NCI-H187 treated with DMSO at 0.1 percent for 48 hours (cell line): ENCODE measurements at regions not wholly inside any gene's neighbourhood (a gene's known extent, or its start where the extent isn't known, plus 50 kb on each side); places are given as distances from the start of the nearest gene placed in this dataset.

Experiments
- DNase-seq: peaks from one replicate; lab custom pipeline; 2025; lab: John Stamatoyannopoulos, UW

GRCh38 chr7:144960763-144961162, 124.9 kb upstream of the TPK1 start:
- DNase-seq, result no peak

- DNase-seq, result no peak
Observed at GRCh38 chr7:144957998-144958397, 122.1 kb upstream of the TPK1 start.

GRCh38 chr7:144955422-144955821, 119.6 kb upstream of the TPK1 start:
- DNase-seq, result no peak

GRCh38 chr7:144941127-144941526, 105.3 kb upstream of the TPK1 start:
- DNase-seq, result no peak

- no peak for DNase-seq
Observed at GRCh38 chr7:144937199-144937598, 101.3 kb upstream of the TPK1 start.

- no peak for DNase-seq
Observed at GRCh38 chr7:144936314-144936713, 100.5 kb upstream of the TPK1 start.

- no peak for DNase-seq
Observed at GRCh38 chr7:144910411-144910810, 74.6 kb upstream of the TPK1 start.

- no peak for DNase-seq
Observed at GRCh38 chr7:144908943-144909556, 73.2 kb upstream of the TPK1 start.

GRCh38 chr7:144908324-144908723, 72.5 kb upstream of the TPK1 start:
- no peak for DNase-seq

GRCh38 chr7:144907577-144907976, 71.7 kb upstream of the TPK1 start:
- DNase-seq, result no peak

- no peak for DNase-seq
Observed at GRCh38 chr7:144903201-144903600, 67.3 kb upstream of the TPK1 start.

GRCh38 chr7:144892761-144893160, 56.9 kb upstream of the TPK1 start:
- no peak for DNase-seq
